CMK (cell line): ENCODE measurements at regions not wholly inside any gene's neighbourhood (a gene's known extent, or its start where the extent isn't known, plus 50 kb on each side); places are given as distances from the start of the nearest gene placed in this dataset.
A peak's percentile ranks its signal among the peaks of the same experiment; 100 is the strongest.

Experiments used
- DNase-seq: peaks from one replicate; pipeline ENCODE4 v3.0.0-alpha.2; 2010; ENCODE audit warnings: low read depth

GRCh38 chr9:134214386-134214765, 50.0 kb upstream of the RNU6ATAC start:
- no peak for DNase-seq

- no peak for DNase-seq
These were observed 50.5 kb upstream of the RNU6ATAC start for GRCh38 chr9:134214766-134215419.

- no peak for DNase-seq
These were observed 51.0 kb upstream of the RNU6ATAC start for GRCh38 chr9:134215420-134215698.

GRCh38 chr9:134215699-134216448, 51.5 kb upstream of the RNU6ATAC start:
- peak; percentile 55 for DNase-seq

GRCh38 chr9:134216449-134216951, 52.1 kb upstream of the RNU6ATAC start:
- DNase-seq, result no peak

GRCh38 chr9:134216961-134217360, 52.6 kb upstream of the RNU6ATAC start:
- DNase-seq, result no peak

- peak; percentile 26 for DNase-seq
These were observed 53.3 kb upstream of the RNU6ATAC start for GRCh38 chr9:134217431-134218210.

GRCh38 chr9:134218230-134218629, 53.9 kb upstream of the RNU6ATAC start:
- no peak for DNase-seq

- DNase-seq, result no peak
These were observed 55.3 kb upstream of the RNU6ATAC start for GRCh38 chr9:134219646-134220060.

- DNase-seq, result no peak
These were observed 55.9 kb upstream of the RNU6ATAC start for GRCh38 chr9:134220311-134220710.

- no peak for DNase-seq
These were observed 57.1 kb upstream of the RNU6ATAC start for GRCh38 chr9:134221273-134222017.

GRCh38 chr9:134222018-134222573, 57.7 kb upstream of the RNU6ATAC start:
- DNase-seq, result no peak

GRCh38 chr9:134223091-134223490, 58.7 kb upstream of the RNU6ATAC start:
- no peak for DNase-seq

GRCh38 chr9:134223591-134224122, 59.3 kb upstream of the RNU6ATAC start:
- no peak for DNase-seq

- DNase-seq, result no peak
These were observed 59.8 kb upstream of the RNU6ATAC start for GRCh38 chr9:134224127-134224526.

GRCh38 chr9:134224567-134225093, 60.3 kb upstream of the RNU6ATAC start:
- DNase-seq, result no peak

GRCh38 chr9:134225186-134225585, 60.8 kb upstream of the RNU6ATAC start:
- DNase-seq, result no peak

- DNase-seq, result no peak
These were observed 61.5 kb upstream of the RNU6ATAC start for GRCh38 chr9:134225816-134226215.

GRCh38 chr9:134226221-134226930, 62.0 kb upstream of the RNU6ATAC start:
- no peak for DNase-seq
